Body of pancreas (tissue), 4 donors: ENCODE measurements at regions not wholly inside any gene's neighbourhood (a gene's known extent, or its start where the extent isn't known, plus 50 kb on each side); places are given as distances from the start of the nearest gene placed in this dataset.

ENCODE experiments used
- POLR2A ChIP-seq, 3 donors: fragments of 450-650 bp; IDR thresholded peaks; one replicate each; pipeline ENCODE4 v1.6.1; 2016; ENCODE audit warnings: antibody characterized with exemption in 3 of 3, mild to moderate bottlenecking in 2 of 3
- TF ChIP-seq, protein P1 (sequence below), 7 experiments: fragments of 450-650 bp in 4 of 7; fragments of 200-600 bp in 3 of 7; sonication (generic) in 3 of 7; IDR thresholded peaks; one replicate each; pipeline ENCODE4 v1.5.1; 2016 to 2019; ENCODE audit warnings: antibody characterized with exemption in 7 of 7

DNA sequence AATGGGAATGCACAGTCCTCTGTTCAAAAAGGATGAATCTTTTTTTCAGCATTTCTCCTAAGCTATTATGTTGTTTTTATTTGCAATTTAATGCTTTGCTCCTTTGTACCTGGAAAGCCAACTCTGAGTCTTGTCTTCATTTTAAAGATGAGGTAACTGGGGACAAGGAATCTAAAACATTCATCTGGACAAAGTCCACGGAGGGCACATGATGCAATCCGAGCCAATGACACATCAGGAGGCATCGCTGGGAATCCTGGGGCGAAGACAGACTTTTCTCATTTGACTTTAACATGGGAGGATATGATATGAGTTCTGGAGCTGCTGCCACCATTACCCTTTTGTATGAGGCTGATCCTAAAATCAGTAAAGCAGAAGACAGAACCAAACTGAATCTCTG is 116.5 kb upstream of the REG3G start:
- TF ChIP-seq, protein P1, sequence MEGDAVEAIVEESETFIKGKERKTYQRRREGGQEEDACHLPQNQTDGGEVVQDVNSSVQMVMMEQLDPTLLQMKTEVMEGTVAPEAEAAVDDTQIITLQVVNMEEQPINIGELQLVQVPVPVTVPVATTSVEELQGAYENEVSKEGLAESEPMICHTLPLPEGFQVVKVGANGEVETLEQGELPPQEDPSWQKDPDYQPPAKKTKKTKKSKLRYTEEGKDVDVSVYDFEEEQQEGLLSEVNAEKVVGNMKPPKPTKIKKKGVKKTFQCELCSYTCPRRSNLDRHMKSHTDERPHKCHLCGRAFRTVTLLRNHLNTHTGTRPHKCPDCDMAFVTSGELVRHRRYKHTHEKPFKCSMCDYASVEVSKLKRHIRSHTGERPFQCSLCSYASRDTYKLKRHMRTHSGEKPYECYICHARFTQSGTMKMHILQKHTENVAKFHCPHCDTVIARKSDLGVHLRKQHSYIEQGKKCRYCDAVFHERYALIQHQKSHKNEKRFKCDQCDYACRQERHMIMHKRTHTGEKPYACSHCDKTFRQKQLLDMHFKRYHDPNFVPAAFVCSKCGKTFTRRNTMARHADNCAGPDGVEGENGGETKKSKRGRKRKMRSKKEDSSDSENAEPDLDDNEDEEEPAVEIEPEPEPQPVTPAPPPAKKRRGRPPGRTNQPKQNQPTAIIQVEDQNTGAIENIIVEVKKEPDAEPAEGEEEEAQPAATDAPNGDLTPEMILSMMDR (IDR thresholded peaks at IDR 0.05), result no peak
- no peak for TF ChIP-seq POLR2A (IDR thresholded peaks at IDR 0.05)
